WTC11 (cell line): ENCODE measurements at regions not wholly inside any gene's neighbourhood (a gene's known extent, or its start where the extent isn't known, plus 50 kb on each side); places are given as distances from the start of the nearest gene placed in this dataset.

Experiments
- ATAC-seq: fragments of 200-7000 bp; cut with Tn5 transposase; 2 replicates; pipeline ENCODE4 v1.10.0; 2021; ENCODE audit warnings: mild to moderate bottlenecking, moderate library complexity
- CTCF ChIA-PET: fragments of 300-600 bp; sonication (Branson Sonifier 250); formaldehyde crosslinking; loops from one replicate; lab custom pipeline; 2021; ENCODE audit warnings: antibody characterized with exemption; lab: Charles Lee
- POLR2A ChIA-PET: fragments of 350-600 bp; sonication (Branson Sonifier 250); formaldehyde crosslinking; loops from one replicate; lab custom pipeline; 2021; ENCODE audit warnings: antibody characterized with exemption; lab: Charles Lee
- DNase-seq: peaks from one replicate; pipeline ENCODE4 v3.0.0; 2021; ENCODE audit warnings: low spot score
- H3K27ac Mint-ChIP-seq: 2 replicates; pipeline ENCODE4 v1.8.0; 2021; ENCODE audit warnings: mixed read lengths
- H3K27me3 Mint-ChIP-seq: 2 replicates; pipeline ENCODE4 v1.8.0; 2021; ENCODE audit warnings: low read depth, mild to moderate bottlenecking, moderate library complexity, mixed read lengths
- H3K36me3 Mint-ChIP-seq: 2 replicates; pipeline ENCODE4 v1.8.0; 2021; ENCODE audit warnings: mixed read lengths
- H3K4me1 Mint-ChIP-seq: 2 replicates; pipeline ENCODE4 v1.8.0; 2022; ENCODE audit warnings: mixed read lengths
- H3K4me3 Mint-ChIP-seq: 2 replicates; pipeline ENCODE4 v1.8.0; 2021; ENCODE audit warnings: mild to moderate bottlenecking, moderate library complexity, mixed read lengths
- H3K9me3 Mint-ChIP-seq: 2 replicates; pipeline ENCODE4 v1.8.0; 2021; ENCODE audit warnings: mixed read lengths
- AFF4 ChIP-seq: sonication (generic); formaldehyde crosslinking; IDR thresholded peaks from 2 replicates; pipeline ENCODE4 v1.8.1; 2023; ENCODE audit warnings: mild to moderate bottlenecking, missing genetic modification reagents, borderline replicate concordance
- AR ChIP-seq: fragments of 250-450 bp; sonication (Bioruptor Pico); IDR thresholded peaks from 2 replicates; pipeline ENCODE4 v1.9.0; 2021; ENCODE audit warnings: mild to moderate bottlenecking
- ATF2 ChIP-seq: sonication (generic); formaldehyde crosslinking; IDR thresholded peaks from 2 replicates; pipeline ENCODE4 v1.8.1; 2022; ENCODE audit warnings: low read depth, missing genetic modification reagents, borderline replicate concordance
- HMGA2 ChIP-seq: fragments of 250-450 bp; sonication (Bioruptor Pico); IDR thresholded peaks from 2 replicates; pipeline ENCODE4 v1.4.0; 2021; ENCODE audit warnings: mild to moderate bottlenecking, moderate library complexity
- HMGXB4 ChIP-seq: sonication (generic); formaldehyde crosslinking; IDR thresholded peaks from 2 replicates; pipeline ENCODE4 v1.8.1; 2023; ENCODE audit warnings: mild to moderate bottlenecking, moderate library complexity, missing genetic modification reagents
- IRF1 ChIP-seq: sonication (generic); formaldehyde crosslinking; IDR thresholded peaks from 2 replicates; pipeline ENCODE4 v1.8.0; 2023; ENCODE audit warnings: missing genetic modification reagents
- TEAD1 ChIP-seq: sonication (generic); formaldehyde crosslinking; IDR thresholded peaks from 2 replicates; pipeline ENCODE4 v1.8.0; 2022; ENCODE audit warnings: mild to moderate bottlenecking, missing genetic modification reagents
- ZNF232 ChIP-seq: sonication (generic); formaldehyde crosslinking; IDR thresholded peaks from 2 replicates; pipeline ENCODE4 v1.8.0; 2022; ENCODE audit warnings: mild to moderate bottlenecking, missing genetic modification reagents
- ZNF263 ChIP-seq: sonication (generic); formaldehyde crosslinking; IDR thresholded peaks from 2 replicates; pipeline ENCODE4 v1.8.1; 2022; ENCODE audit warnings: low read depth, mild to moderate bottlenecking, moderate library complexity, missing genetic modification reagents
- ZNF396 ChIP-seq: fragments of 250-450 bp; sonication (Bioruptor Pico); IDR thresholded peaks from 2 replicates; pipeline ENCODE4 v1.8.0; 2021; ENCODE audit warnings: mild to moderate bottlenecking, moderate library complexity, borderline replicate concordance
- ZNF416 ChIP-seq: fragments of 250-450 bp; sonication (Bioruptor Pico); IDR thresholded peaks from 2 replicates; pipeline ENCODE4 v1.9.0; 2021; ENCODE audit warnings: mild to moderate bottlenecking, inconsistent platforms
- ZSCAN18 ChIP-seq: fragments of 250-450 bp; sonication (Bioruptor Pico); IDR thresholded peaks from 2 replicates; pipeline ENCODE4 v2.1.2; 2022; ENCODE audit warnings: mild to moderate bottlenecking, moderate library complexity

- Mint-ChIP-seq H3K27ac (no peak overlapping the region), H3K4me1 (no peaks in the 10 kb centered on the region), H3K27me3 (no peaks in the 10 kb centered on the region), H3K4me3 (no peak overlapping the region), H3K36me3 (no peaks in the 10 kb centered on the region), H3K9me3 (peaks cover 14% of the 10 kb centered on the region)
- ChIA-PET CTCF (interaction anchor here (1.9 kb wide), 1 partner anchor 140 kb away, joined by 7 read pairs; no protein-coding TSS in a partner anchor), POLR2A (no interaction called here)
- no peak for ATAC-seq
- no peak for DNase-seq
- TF ChIP-seq ZNF396 (CRISPR knock-in tag) (no peak), ZNF416 (CRISPR knock-in tag) (no peak), HMGXB4 (CRISPR knock-in tag) (no peak), AFF4 (no peak), AR (no peak), TEAD1 (CRISPR knock-in tag) (no peak), ZNF232 (no peak), ZNF263 (CRISPR knock-in tag) (no peak), IRF1 (no peak)
These were observed 61.4 kb upstream of the DBX2 start for GRCh38 chr12:45112306-45112705.

GRCh38 chr12:45121224-45121623, 70.3 kb upstream of the DBX2 start:
- ChIA-PET CTCF (interaction anchor here (0.8 to 3.8 kb wide), 7 partner anchors 71 to 172 kb away, joined by 3 to 20 read pairs (median 7); partner anchors contain the start of gene DBX2), POLR2A (no interaction called here)
- Mint-ChIP-seq H3K4me3 (no peak overlapping the region), H3K36me3 (no peaks in the 10 kb centered on the region), H3K4me1 (peaks cover 12% of the 10 kb centered on the region), H3K27me3 (no peaks in the 10 kb centered on the region), H3K9me3 (peaks cover 4% of the 10 kb centered on the region), H3K27ac (no peak overlapping the region)
- no peak for TF ChIP-seq ATF2 (CRISPR knock-in tag)
- no peak for DNase-seq
- no peak for ATAC-seq

GRCh38 chr12:45122768-45123380, 72.0 kb upstream of the DBX2 start:
- Mint-ChIP-seq H3K27ac (no peak overlapping the region), H3K9me3 (no peaks in the 10 kb centered on the region), H3K27me3 (no peaks in the 10 kb centered on the region), H3K4me3 (no peak overlapping the region), H3K4me1 (peaks cover 13% of the 10 kb centered on the region), H3K36me3 (no peaks in the 10 kb centered on the region)
- CTCF ChIA-PET: interaction anchor here (0.6 to 3.8 kb wide), 13 partner anchors 13 to 348 kb away, joined by 3 to 30 read pairs (median 4); partner anchors contain the start of gene DBX2
- POLR2A ChIA-PET: no interaction called here
- DNase-seq: peak; percentile 22
- TF ChIP-seq ZSCAN18 (CRISPR knock-in tag): no peak
- TF ChIP-seq HMGA2 (CRISPR knock-in tag): no peak
- peak; percentile 67 for ATAC-seq
